Suprapubic skin (tissue), 3 donors: ENCODE measurements at regions not wholly inside any gene's neighbourhood (a gene's known extent, or its start where the extent isn't known, plus 50 kb on each side); places are given as distances from the start of the nearest gene placed in this dataset.

Experiments
- CTCF ChIP-seq, 2 donors: fragments of 200-600 bp in 1 of 2; fragments of 450-650 bp in 1 of 2; sonication (generic) in 1 of 2; IDR thresholded peaks; one replicate each; pipeline ENCODE4 v1.5.1; 2016 to 2019; ENCODE audit warnings: antibody characterized with exemption in 2 of 2, mild to moderate bottlenecking in 1 of 2, moderate library complexity in 1 of 2
- EP300 ChIP-seq: sonication (generic); formaldehyde crosslinking; IDR thresholded peaks from one replicate; pipeline ENCODE4 v1.6.1; 2017; ENCODE audit warnings: antibody characterized with exemption
- POLR2A ChIP-seq, 2 donors: fragments of 450-650 bp; IDR thresholded peaks; one replicate each; pipeline ENCODE4 v1.6.1; 2017; ENCODE audit warnings: antibody characterized with exemption in 2 of 2, mild to moderate bottlenecking in 2 of 2, moderate library complexity in 2 of 2

DNA sequence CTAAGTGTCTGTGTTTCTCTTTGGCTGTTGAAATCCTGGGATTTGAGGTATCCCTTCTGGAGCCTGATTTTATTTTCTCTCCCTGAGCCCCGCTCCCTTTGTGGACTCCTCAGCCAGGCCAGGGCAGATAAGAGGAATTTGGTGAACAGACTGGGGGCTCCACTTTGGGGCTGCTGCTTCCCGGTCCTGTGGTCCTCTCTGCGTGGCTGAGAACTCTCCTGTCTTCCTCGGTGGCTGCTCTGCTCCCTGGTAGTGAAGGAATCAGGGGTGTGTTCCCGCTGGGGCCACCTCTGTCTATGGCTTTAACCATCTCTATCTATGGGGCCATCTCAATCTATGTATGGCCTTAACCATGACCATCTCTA, 71.7 kb upstream of the SH3PXD2B start:
- TF ChIP-seq CTCF (IDR thresholded peaks at IDR 0.05) = no peak
- TF ChIP-seq POLR2A (IDR thresholded peaks at IDR 0.05) = no peak
- TF ChIP-seq EP300 = no peak
